Keratinocyte (primary cell): ENCODE measurements at regions not wholly inside any gene's neighbourhood (a gene's known extent, or its start where the extent isn't known, plus 50 kb on each side); places are given as distances from the start of the nearest gene placed in this dataset.

Experiments
- CTCF ChIP-seq, 3 experiments: IDR thresholded peaks in 1 of 3; conservative IDR thresholded peaks in 1 of 3; optimal IDR thresholded peaks in 1 of 3; 2 replicates in 2 of 3; 3 replicates in 1 of 3; pipeline versions ENCODE3 to v1.5.1; 2011; ENCODE audit warnings: low read length in 3 of 3, mild to moderate bottlenecking in 3 of 3, moderate library complexity in 2 of 3, control low read depth in 1 of 3, inconsistent platforms in 1 of 3; ENCODE audit not compliant: insufficient read depth in 2 of 3; ENCODE audit errors: extremely low read depth in 1 of 3
- EZH2 ChIP-seq: IDR thresholded peaks from one replicate; pipeline ENCODE4 v1.6.1; 2012; ENCODE audit warnings: inconsistent platforms, mild to moderate bottlenecking, low read length, moderate library complexity

DNA sequence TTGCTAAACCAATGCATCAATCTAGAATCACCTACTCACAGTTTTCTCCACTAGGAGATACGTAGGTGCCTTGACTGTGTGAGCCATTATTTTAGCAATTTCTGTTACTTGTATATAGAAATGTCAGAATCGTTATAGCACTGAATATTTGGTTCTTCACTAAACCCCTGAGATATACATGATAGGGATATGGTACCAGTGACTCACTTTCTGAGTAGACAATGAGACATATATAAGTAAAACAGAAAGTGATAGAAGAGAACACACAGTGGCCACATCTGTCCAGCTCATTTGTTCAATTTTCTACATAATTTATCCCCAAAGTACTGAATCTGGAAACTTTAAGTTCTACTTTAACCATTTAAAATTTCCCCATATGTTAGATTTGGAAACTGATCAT is 1505.5 kb upstream of the TMEM132C start:
- TF ChIP-seq CTCF (optimal IDR thresholded peaks at IDR 0.05 in 1 of 3, IDR thresholded peaks at IDR 0.05 in 1 of 3, conservative IDR thresholded peaks at IDR 0.05 in 1 of 3; ENCODE audit: extremely low read depth in 1 of 3, insufficient read depth in 2 of 3, low read length in 3 of 3): no peak
- TF ChIP-seq EZH2: no peak
